ENCODE measurements at regions not wholly inside any gene's neighbourhood (a gene's known extent, or its start where the extent isn't known, plus 50 kb on each side); places are given as distances from the start of the nearest gene placed in this dataset.

DNA sequence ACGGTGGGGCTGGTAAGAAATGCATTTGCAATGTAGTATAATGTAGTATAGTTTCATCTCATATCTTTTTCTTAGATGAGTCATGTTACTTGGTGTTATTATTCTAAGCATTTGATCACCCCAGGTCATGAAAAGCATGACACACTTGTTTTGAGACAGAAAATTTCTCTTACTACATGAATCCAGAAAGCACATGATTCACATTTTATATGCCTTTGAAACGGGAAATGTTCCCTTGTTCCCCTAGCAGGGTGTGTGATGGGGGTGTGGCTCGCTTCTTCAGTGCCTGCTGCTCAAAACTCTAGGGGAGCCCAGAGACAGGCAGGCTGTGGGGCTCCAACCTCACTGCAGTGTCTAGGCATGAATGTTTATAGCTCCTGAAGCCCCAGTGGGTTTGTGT, 116.0 kb upstream of the RAB27B start (continued):
- TF ChIP-seq CHD7 (IDR thresholded peaks at IDR 0.05; ENCODE audit: insufficient replicate concordance, low read length) (no peak), YY1 (IDR thresholded peaks at IDR 0.05; ENCODE audit: low read depth, low read length) (no peak), USF2 (IDR thresholded peaks at IDR 0.05; ENCODE audit: low read length) (no peak), POU5F1 (IDR thresholded peaks at IDR 0.05; ENCODE audit: low read depth, low read length) (no peak)

All from H1 (cell line).